Activated CD4-positive, alpha-beta T cell treated with anti-CD3 and anti-CD28 coated beads, Interleukin-2, amount 10 ng/mL, durations not matched to agents 24 days and 14 days (primary cell): ENCODE measurements at regions not wholly inside any gene's neighbourhood (a gene's known extent, or its start where the extent isn't known, plus 50 kb on each side); places are given as distances from the start of the nearest gene placed in this dataset.
"Not testable (repeated sequence)": the region's sequence is repeated elsewhere in the genome, so short reads cannot be mapped to it uniquely, and the experiment has no call there.

Experiments
- DNase-seq: peaks from one replicate; pipeline ENCODE4 v3.0.0; 2022
- H3K27ac Mint-ChIP-seq: one replicate; pipeline ENCODE4 v1.8.0; 2022; ENCODE audit warnings: mild to moderate bottlenecking, mixed read lengths
- H3K27me3 Mint-ChIP-seq: one replicate; pipeline ENCODE4 v1.8.0; 2022; ENCODE audit warnings: mixed read lengths
- H3K36me3 Mint-ChIP-seq: one replicate; pipeline ENCODE4 v1.8.0; 2022; ENCODE audit warnings: low read depth, mild to moderate bottlenecking, mixed read lengths
- H3K4me1 Mint-ChIP-seq: one replicate; pipeline ENCODE4 v1.8.0; 2021; ENCODE audit warnings: mixed read lengths
- H3K4me3 Mint-ChIP-seq: one replicate; pipeline ENCODE4 v1.8.0; 2022; ENCODE audit warnings: mild to moderate bottlenecking, moderate library complexity, mixed read lengths
- H3K9me3 Mint-ChIP-seq: one replicate; pipeline ENCODE4 v1.8.0; 2021; ENCODE audit warnings: mixed read lengths
- intact Hi-C: fragments of 100-400 bp; cut with micrococcal nuclease; formaldehyde crosslinking; loops from one replicate; pipeline ENCODE4 v1.15.1; 2023

GRCh38 chr3:14263317-14264005 is 84.8 kb downstream of the LSM3 start:
- DNase-seq: no peak
- no peaks in the 10 kb centered on the region for H3K4me1 Mint-ChIP-seq
- H3K27ac Mint-ChIP-seq: no peak overlapping the region
- no peaks in the 10 kb centered on the region for H3K36me3 Mint-ChIP-seq
- no peaks in the 10 kb centered on the region for H3K9me3 Mint-ChIP-seq
- H3K27me3 Mint-ChIP-seq: peaks cover 7% of the 10 kb centered on the region
- H3K4me3 Mint-ChIP-seq: no peak overlapping the region
- intact Hi-C loops: loop anchor here (5.0 kb wide), 1 partner anchor 366 kb away; no protein-coding TSS in a partner anchor

- no peaks in the 10 kb centered on the region for H3K4me1 Mint-ChIP-seq
These were observed 86.8 kb downstream of the LSM3 start for GRCh38 chr3:14265246-14265962.

GRCh38 chr3:14266361-14266760 is 87.7 kb downstream of the LSM3 start:
- intact Hi-C loops: no loop called here
- no peak for DNase-seq

More at GRCh38 chr3:14265246-14265962, 86.8 kb downstream of the LSM3 start:
- no peak overlapping the region for H3K27ac Mint-ChIP-seq
- H3K36me3 Mint-ChIP-seq: no peaks in the 10 kb centered on the region
- DNase-seq: no peak
- peaks cover 17% of the 10 kb centered on the region for H3K27me3 Mint-ChIP-seq
- intact Hi-C loops: no loop called here
- no peak overlapping the region for H3K4me3 Mint-ChIP-seq
- H3K9me3 Mint-ChIP-seq: no peaks in the 10 kb centered on the region

GRCh38 chr3:14267976-14268375 is 89.4 kb downstream of the LSM3 start:
- peaks cover 10% of the 10 kb centered on the region for H3K27me3 Mint-ChIP-seq
- H3K36me3 Mint-ChIP-seq: no peaks in the 10 kb centered on the region
- DNase-seq: no peak
- no peaks in the 10 kb centered on the region for H3K4me1 Mint-ChIP-seq
- intact Hi-C loops: no loop called here
- H3K9me3 Mint-ChIP-seq: no peaks in the 10 kb centered on the region
- no peak overlapping the region for H3K27ac Mint-ChIP-seq
- H3K4me3 Mint-ChIP-seq: no peak overlapping the region

More at GRCh38 chr3:14266361-14266760, 87.7 kb downstream of the LSM3 start:
- Mint-ChIP-seq H3K36me3 (no peaks in the 10 kb centered on the region), H3K27ac (no peak overlapping the region), H3K4me1 (no peaks in the 10 kb centered on the region), H3K27me3 (peaks cover 17% of the 10 kb centered on the region), H3K4me3 (no peak overlapping the region), H3K9me3 (no peaks in the 10 kb centered on the region)

- Mint-ChIP-seq H3K4me1 (no peaks in the 10 kb centered on the region), H3K9me3 (no peaks in the 10 kb centered on the region), H3K4me3 (no peak overlapping the region), H3K27ac (no peak overlapping the region), H3K36me3 (no peaks in the 10 kb centered on the region), H3K27me3 (peaks cover 10% of the 10 kb centered on the region)
- intact Hi-C loops: no loop called here
- DNase-seq: no peak
These were observed 90.3 kb downstream of the LSM3 start for GRCh38 chr3:14268897-14269296.

- peaks cover 10% of the 10 kb centered on the region for H3K27me3 Mint-ChIP-seq
- H3K4me1 Mint-ChIP-seq, H3K4me3 Mint-ChIP-seq, H3K36me3 Mint-ChIP-seq, intact Hi-C loops, H3K27ac Mint-ChIP-seq, DNase-seq, H3K9me3 Mint-ChIP-seq: not testable (repeated sequence)
These were observed 93.7 kb downstream of the LSM3 start for GRCh38 chr3:14272041-14272958.

- intact Hi-C loops, H3K4me3 Mint-ChIP-seq, DNase-seq, H3K27ac Mint-ChIP-seq, H3K4me1 Mint-ChIP-seq, H3K36me3 Mint-ChIP-seq, H3K9me3 Mint-ChIP-seq: not testable (repeated sequence)
- H3K27me3 Mint-ChIP-seq: peaks cover 12% of the 10 kb centered on the region
These were observed 94.4 kb downstream of the LSM3 start for GRCh38 chr3:14272959-14273560.

- no peak for DNase-seq
- H3K4me1 Mint-ChIP-seq: no peaks in the 10 kb centered on the region
- no peak overlapping the region for H3K4me3 Mint-ChIP-seq
- H3K9me3 Mint-ChIP-seq: no peaks in the 10 kb centered on the region
- H3K27me3 Mint-ChIP-seq: peaks cover 12% of the 10 kb centered on the region
- intact Hi-C loops: no loop called here
- no peaks in the 10 kb centered on the region for H3K36me3 Mint-ChIP-seq
- H3K27ac Mint-ChIP-seq: no peak overlapping the region
These were observed 95.4 kb downstream of the LSM3 start for GRCh38 chr3:14273901-14274611.

GRCh38 chr3:14274612-14274936 is 96.0 kb downstream of the LSM3 start:
- Mint-ChIP-seq H3K27ac (no peak overlapping the region), H3K9me3 (no peaks in the 10 kb centered on the region)

GRCh38 chr3:14274999-14275961 is 96.7 kb downstream of the LSM3 start:
- Mint-ChIP-seq H3K4me3 (no peak overlapping the region), H3K27me3 (peaks cover 3% of the 10 kb centered on the region), H3K9me3 (no peaks in the 10 kb centered on the region), H3K36me3 (no peaks in the 10 kb centered on the region), H3K4me1 (no peaks in the 10 kb centered on the region), H3K27ac (no peak overlapping the region)
- intact Hi-C loops: loop anchor here (5.0 kb wide), 1 partner anchor 187 kb away; no protein-coding TSS in a partner anchor
- no peak for DNase-seq

More at GRCh38 chr3:14274612-14274936, 96.0 kb downstream of the LSM3 start:
- no peak for DNase-seq
- intact Hi-C loops: no loop called here
- H3K36me3 Mint-ChIP-seq: no peaks in the 10 kb centered on the region
- peaks cover 7% of the 10 kb centered on the region for H3K27me3 Mint-ChIP-seq
- no peaks in the 10 kb centered on the region for H3K4me1 Mint-ChIP-seq
- H3K4me3 Mint-ChIP-seq: no peak overlapping the region

- H3K4me3 Mint-ChIP-seq: no peak overlapping the region
- intact Hi-C loops: loop anchor here (5.0 kb wide), 1 partner anchor 186 kb away; no protein-coding TSS in a partner anchor
- H3K27me3 Mint-ChIP-seq: peaks cover 2% of the 10 kb centered on the region
- no peak overlapping the region for H3K27ac Mint-ChIP-seq
- no peaks in the 10 kb centered on the region for H3K9me3 Mint-ChIP-seq
- DNase-seq: no peak
- H3K4me1 Mint-ChIP-seq: no peaks in the 10 kb centered on the region
- H3K36me3 Mint-ChIP-seq: no peaks in the 10 kb centered on the region
These were observed 97.6 kb downstream of the LSM3 start for GRCh38 chr3:14275962-14276909.
